ENCODE measurements at regions not wholly inside any gene's neighbourhood (a gene's known extent, or its start where the extent isn't known, plus 50 kb on each side); places are given as distances from the start of the nearest gene placed in this dataset.

DNA sequence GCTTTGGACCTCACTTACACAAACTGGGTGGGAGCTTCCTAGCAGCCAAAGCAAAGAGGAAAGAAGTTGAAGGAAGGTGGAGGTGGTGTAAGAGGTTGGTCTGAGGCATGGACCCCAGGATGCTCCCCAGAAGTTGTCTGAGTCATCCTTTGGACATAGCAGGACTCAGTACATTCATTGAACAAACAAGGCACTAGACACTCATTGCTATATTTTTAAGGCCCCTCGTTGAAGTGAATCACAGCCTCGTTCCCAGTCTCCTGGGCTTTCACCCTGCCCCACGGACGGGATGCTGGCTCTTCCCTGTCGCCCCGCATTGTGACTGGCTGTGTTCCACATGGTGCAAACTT lies 95.9 kb upstream of the FGF3 start:
- Histone ChIP-seq H3K4me2 (ENCODE audit: control insufficient read depth, insufficient read depth) (no peak overlapping the region), H3K9me3 (replicated peaks; ENCODE audit: control insufficient read depth, insufficient read depth, low read length) (no peaks in the 10 kb centered on the region), H3K79me2 (ENCODE audit: control insufficient read depth, insufficient read depth, low read length) (no peaks in the 10 kb centered on the region), H3K27me3 (replicated peaks in 1 of 2; ENCODE audit: control insufficient read depth in 2 of 2, insufficient read depth in 2 of 2, low read length in 1 of 2) (no peaks in the 10 kb centered on the region), H3K9ac (ENCODE audit: control insufficient read depth, insufficient read depth, low read length) (no peak overlapping the region), H4K20me1 (ENCODE audit: control insufficient read depth, insufficient read depth) (no peaks in the 10 kb centered on the region), H2AFZ (ENCODE audit: control insufficient read depth, low read depth, low read length) (no peak overlapping the region), H3K36me3 (ENCODE audit: control insufficient read depth in 2 of 2, insufficient read depth in 2 of 2, low read length in 1 of 2) (no peaks in the 10 kb centered on the region), H3K4me3 (no peak overlapping the region), H3K4me1 (ENCODE audit: control insufficient read depth, insufficient read depth, low read length) (no peaks in the 10 kb centered on the region), H3K27ac (ENCODE audit: control insufficient read depth, insufficient read depth) (no peak overlapping the region)
- FAIRE-seq (no peak), ATAC-seq (no peak), DNase-seq (ENCODE audit: low read depth, low spot score) (no peak)
- intact Hi-C loops (cut with micrococcal nuclease; ENCODE audit: unreplicated experiment) (no loop called here), in situ Hi-C loops (cut with MboI) (no loop called here)
- RAD21 ChIA-PET (ENCODE audit: unreplicated experiment): no interaction called here
- WGBS (ENCODE audit: insufficient coverage, insufficient replicate concordance, low lambda C conversion rate, missing lambda C conversion rate): 42% methylated on average over 6 of the region's 6 CpGs
- POLR2A ChIA-PET: no interaction called here
- TF ChIP-seq RELA (IDR thresholded peaks at IDR 0.05; ENCODE audit: borderline replicate concordance, partially characterized antibody) (no peak), E4F1 (IDR thresholded peaks at IDR 0.05; ENCODE audit: borderline replicate concordance, partially characterized antibody) (no peak), SUPT20H (IDR thresholded peaks at IDR 0.05; ENCODE audit: borderline replicate concordance, control insufficient read depth, low read depth, low read length) (no peak)
- TF ChIP-seq, protein P1, sequence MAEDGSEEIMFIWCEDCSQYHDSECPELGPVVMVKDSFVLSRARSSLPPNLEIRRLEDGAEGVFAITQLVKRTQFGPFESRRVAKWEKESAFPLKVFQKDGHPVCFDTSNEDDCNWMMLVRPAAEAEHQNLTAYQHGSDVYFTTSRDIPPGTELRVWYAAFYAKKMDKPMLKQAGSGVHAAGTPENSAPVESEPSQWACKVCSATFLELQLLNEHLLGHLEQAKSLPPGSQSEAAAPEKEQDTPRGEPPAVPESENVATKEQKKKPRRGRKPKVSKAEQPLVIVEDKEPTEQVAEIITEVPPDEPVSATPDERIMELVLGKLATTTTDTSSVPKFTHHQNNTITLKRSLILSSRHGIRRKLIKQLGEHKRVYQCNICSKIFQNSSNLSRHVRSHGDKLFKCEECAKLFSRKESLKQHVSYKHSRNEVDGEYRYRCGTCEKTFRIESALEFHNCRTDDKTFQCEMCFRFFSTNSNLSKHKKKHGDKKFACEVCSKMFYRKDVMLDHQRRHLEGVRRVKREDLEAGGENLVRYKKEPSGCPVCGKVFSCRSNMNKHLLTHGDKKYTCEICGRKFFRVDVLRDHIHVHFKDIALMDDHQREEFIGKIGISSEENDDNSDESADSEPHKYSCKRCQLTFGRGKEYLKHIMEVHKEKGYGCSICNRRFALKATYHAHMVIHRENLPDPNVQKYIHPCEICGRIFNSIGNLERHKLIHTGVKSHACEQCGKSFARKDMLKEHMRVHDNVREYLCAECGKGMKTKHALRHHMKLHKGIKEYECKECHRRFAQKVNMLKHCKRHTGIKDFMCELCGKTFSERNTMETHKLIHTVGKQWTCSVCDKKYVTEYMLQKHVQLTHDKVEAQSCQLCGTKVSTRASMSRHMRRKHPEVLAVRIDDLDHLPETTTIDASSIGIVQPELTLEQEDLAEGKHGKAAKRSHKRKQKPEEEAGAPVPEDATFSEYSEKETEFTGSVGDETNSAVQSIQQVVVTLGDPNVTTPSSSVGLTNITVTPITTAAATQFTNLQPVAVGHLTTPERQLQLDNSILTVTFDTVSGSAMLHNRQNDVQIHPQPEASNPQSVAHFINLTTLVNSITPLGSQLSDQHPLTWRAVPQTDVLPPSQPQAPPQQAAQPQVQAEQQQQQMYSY (CRISPR knock-in tag; IDR thresholded peaks at IDR 0.05): no peak
- no TSS peak for BruUV-seq (replicated peaks)
- CTCF ChIA-PET: interaction anchor here (0.7 to 2.0 kb wide), 8 partner anchors 11 to 374 kb away, joined by 3 to 7 read pairs (median 4); no protein-coding TSS in a partner anchor
- SMC1A ChIA-PET (ENCODE audit: uncharacterized antibody, unreplicated experiment): no interaction called here

Data from GM12878 (cell line).